Panc1 (cell line): ENCODE measurements at regions not wholly inside any gene's neighbourhood (a gene's known extent, or its start where the extent isn't known, plus 50 kb on each side); places are given as distances from the start of the nearest gene placed in this dataset.

Experiments used
- ATAC-seq: fragments of 200-7000 bp; cut with Tn5 transposase; 2 replicates; pipeline ENCODE4 v1.9.1; 2020; ENCODE audit warnings: mild to moderate bottlenecking, moderate library complexity
- BruUV-seq: library from RNA; stranded (reverse); fragments of 400-500 nt; replicated peaks from 2 replicates; lab custom pipeline; 2021; lab: Mats Ljungman, UMichigan
- CTCF ChIA-PET: fragments of 300-600 bp; sonication (Branson Sonifier 250); formaldehyde crosslinking; loops from one replicate; lab custom pipeline; 2022; ENCODE audit warnings: antibody characterized with exemption; lab: Charles Lee
- POLR2A ChIA-PET: fragments of 300-600 bp; sonication (Branson Sonifier 250); formaldehyde crosslinking; loops from one replicate; lab custom pipeline; 2022; ENCODE audit warnings: antibody characterized with exemption; lab: Charles Lee
- DNase-seq: peaks from one replicate; pipeline ENCODE4 v3.0.0-alpha.2; 2010; ENCODE audit warnings: low read depth, low spot score
- H3K27ac ChIP-seq: 2 replicates; pipeline ENCODE4 v1.5.1; 2011; ENCODE audit warnings: mild to moderate bottlenecking, low read length, inconsistent platforms
- H3K27me3 ChIP-seq: fragments of 200-500 bp; sonication (Bioruptor generic); 2 replicates; pipeline ENCODE4 v1.6.0; 2014; ENCODE audit warnings: low read length, inconsistent platforms; ENCODE audit not compliant: control insufficient read depth, insufficient read depth
- H3K36me3 ChIP-seq: fragments of 200-500 bp; sonication (Bioruptor generic); 2 replicates; pipeline ENCODE4 v1.5.1; 2014; ENCODE audit warnings: inconsistent platforms, mild to moderate bottlenecking, low read length, moderate library complexity; ENCODE audit not compliant: control insufficient read depth, insufficient read depth
- H3K4me1 ChIP-seq: 2 replicates; pipeline ENCODE4 v1.5.1; 2011; ENCODE audit warnings: inconsistent platforms, mild to moderate bottlenecking, low read length, moderate library complexity; ENCODE audit not compliant: control insufficient read depth, insufficient read depth
- H3K4me3 ChIP-seq, 2 experiments: 2 replicates each; pipeline ENCODE4 v1.5.1; 2011 to 2012; ENCODE audit warnings: low read depth in 2 of 2, low read length in 2 of 2, mild to moderate bottlenecking in 2 of 2, inconsistent platforms in 1 of 2, moderate library complexity in 1 of 2
- H3K9me3 ChIP-seq: fragments of 200-500 bp; sonication (Bioruptor generic); 2 replicates; pipeline ENCODE4 v1.5.1; 2014; ENCODE audit warnings: low read depth, mild to moderate bottlenecking, inconsistent platforms, low read length, moderate library complexity; ENCODE audit not compliant: control insufficient read depth, insufficient read depth
- CTCF ChIP-seq: fragments of 450-650 bp; IDR thresholded peaks from 2 replicates; pipeline ENCODE4 v1.5.1; 2017; ENCODE audit warnings: mild to moderate bottlenecking
- POLR2AphosphoS5 ChIP-seq: IDR thresholded peaks from 2 replicates; pipeline ENCODE4 v1.6.1; 2012; ENCODE audit warnings: mild to moderate bottlenecking, low read depth, low read length, moderate library complexity
- REST ChIP-seq, 2 experiments: IDR thresholded peaks; 2 replicates each; pipeline ENCODE4 v1.6.1; 2011 to 2012; ENCODE audit warnings: low read depth in 2 of 2, control low read depth in 1 of 2, low read length in 1 of 2, mild to moderate bottlenecking in 1 of 2, moderate library complexity in 1 of 2; ENCODE audit not compliant: insufficient read depth in 1 of 2
- SIN3A ChIP-seq: IDR thresholded peaks from 2 replicates; pipeline ENCODE4 v1.6.1; 2012; ENCODE audit warnings: low read depth, mild to moderate bottlenecking, low read length, moderate library complexity, borderline replicate concordance; ENCODE audit not compliant: insufficient read depth
- TCF7L2 ChIP-seq: IDR thresholded peaks from 2 replicates; pipeline ENCODE4 v1.6.1; 2011; ENCODE audit warnings: mild to moderate bottlenecking, low read depth, low read length, inconsistent platforms
- in situ Hi-C: cut with HindIII; loops from 2 replicates; pipeline ENCODE4 v1.10.0; 2016; ENCODE audit warnings: low sequenced_read_pairs, low pct_unique_long_range_greater_than_20kb
- intact Hi-C: fragments of 100-400 bp; cut with micrococcal nuclease; formaldehyde crosslinking; loops from one replicate; pipeline ENCODE4 v1.10.0; 2022; ENCODE audit not compliant: unreplicated experiment

- no peak overlapping the region for H3K4me3 ChIP-seq
- TF ChIP-seq POLR2AphosphoS5 (no peak), CTCF (no peak), SIN3A (no peak), TCF7L2 (no peak), REST (IDR thresholded peaks at IDR 0.05; ENCODE audit: insufficient read depth in 1 of 2, low read depth in 2 of 2, low read length in 1 of 2) (no peak)
- no peak for ATAC-seq
- no peak for DNase-seq
- in situ Hi-C loops, result no loop called here
- H3K27ac ChIP-seq, result no peak overlapping the region
- H3K27me3 ChIP-seq, result no peaks in the 10 kb centered on the region
- H3K4me1 ChIP-seq, result no peaks in the 10 kb centered on the region
- no peaks in the 10 kb centered on the region for H3K9me3 ChIP-seq
- ChIA-PET CTCF (no interaction called here), POLR2A (no interaction called here)
- intact Hi-C loops, result no loop called here
- BruUV-seq, result no TSS peak
- no peaks in the 10 kb centered on the region for H3K36me3 ChIP-seq
Observed at GRCh38 chr4:180641495-180641894, 1601.7 kb upstream of the TENM3 start.

DNA sequence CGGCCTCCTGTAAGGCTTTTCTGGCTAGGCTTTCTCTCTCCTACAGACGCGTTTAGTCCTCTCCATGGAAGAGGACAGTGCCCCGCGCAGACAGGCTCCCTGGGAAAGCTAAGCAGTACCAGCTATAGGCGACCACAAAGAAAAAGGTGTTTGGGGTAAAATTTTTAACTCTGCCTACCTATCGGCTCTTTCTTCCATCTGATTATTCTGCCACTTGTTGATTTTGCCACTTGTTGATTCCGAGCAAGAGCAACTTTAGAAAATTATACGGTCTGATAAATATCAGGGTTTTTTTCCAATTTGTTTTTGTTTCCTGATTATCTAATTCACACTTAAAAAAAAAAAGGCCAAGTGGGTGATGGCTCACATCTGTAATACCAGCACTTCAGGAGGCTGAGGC is 1600.5 kb upstream of the TENM3 start:
- Histone ChIP-seq H3K27me3 (no peaks in the 10 kb centered on the region), H3K4me3 (no peak overlapping the region), H3K9me3 (no peaks in the 10 kb centered on the region), H3K27ac (no peak overlapping the region), H3K36me3 (no peaks in the 10 kb centered on the region), H3K4me1 (no peaks in the 10 kb centered on the region)
- no TSS peak for BruUV-seq
- no peak for ATAC-seq
- ChIA-PET CTCF (no interaction called here), POLR2A (no interaction called here)
- TF ChIP-seq POLR2AphosphoS5 (no peak), SIN3A (no peak)
- in situ Hi-C loops, result no loop called here
- no peak for DNase-seq
- intact Hi-C loops, result no loop called here

DNA sequence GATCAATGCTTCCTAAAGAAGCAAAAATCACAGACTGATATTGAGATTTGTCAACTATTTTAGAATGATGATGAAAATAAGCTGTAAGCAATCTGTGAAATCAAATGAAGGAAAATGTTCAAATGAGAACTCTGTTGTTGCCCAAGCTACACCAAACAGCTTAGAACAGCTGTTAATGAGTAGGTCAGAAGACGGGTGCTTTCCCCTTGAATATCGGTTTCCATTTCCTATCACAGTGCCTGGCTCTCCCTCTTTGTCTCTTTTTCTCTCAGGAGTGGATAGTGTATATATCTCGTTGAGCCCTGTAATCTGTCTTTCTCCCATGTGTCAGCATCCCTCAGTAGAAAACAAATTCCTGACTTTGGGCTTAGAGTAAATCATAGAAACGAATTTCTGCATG is 1592.9 kb upstream of the TENM3 start:
- TF ChIP-seq TCF7L2 (no peak), POLR2AphosphoS5 (no peak), SIN3A (no peak), REST (IDR thresholded peaks at IDR 0.05; ENCODE audit: insufficient read depth in 1 of 2, low read depth in 2 of 2, low read length in 1 of 2) (no peak), CTCF (no peak)
- no peak overlapping the region for H3K27ac ChIP-seq
- intact Hi-C loops (no loop called here), in situ Hi-C loops (no loop called here)
- DNase-seq, result no peak
- H3K4me1 ChIP-seq, result no peaks in the 10 kb centered on the region
- no peaks in the 10 kb centered on the region for H3K9me3 ChIP-seq
- CTCF ChIA-PET, result no interaction called here
- BruUV-seq, result no TSS peak
- no peaks in the 10 kb centered on the region for H3K27me3 ChIP-seq
- no peak overlapping the region for H3K4me3 ChIP-seq
- POLR2A ChIA-PET, result no interaction called here
- H3K36me3 ChIP-seq, result no peaks in the 10 kb centered on the region
- no peak for ATAC-seq
